DMS 273 (cell line): ENCODE measurements at regions not wholly inside any gene's neighbourhood (a gene's known extent, or its start where the extent isn't known, plus 50 kb on each side); places are given as distances from the start of the nearest gene placed in this dataset.

Source experiments
- DNase-seq: peaks from one replicate; lab custom pipeline; 2025; ENCODE audit not compliant: unreplicated experiment; lab: John Stamatoyannopoulos, UW

DNA sequence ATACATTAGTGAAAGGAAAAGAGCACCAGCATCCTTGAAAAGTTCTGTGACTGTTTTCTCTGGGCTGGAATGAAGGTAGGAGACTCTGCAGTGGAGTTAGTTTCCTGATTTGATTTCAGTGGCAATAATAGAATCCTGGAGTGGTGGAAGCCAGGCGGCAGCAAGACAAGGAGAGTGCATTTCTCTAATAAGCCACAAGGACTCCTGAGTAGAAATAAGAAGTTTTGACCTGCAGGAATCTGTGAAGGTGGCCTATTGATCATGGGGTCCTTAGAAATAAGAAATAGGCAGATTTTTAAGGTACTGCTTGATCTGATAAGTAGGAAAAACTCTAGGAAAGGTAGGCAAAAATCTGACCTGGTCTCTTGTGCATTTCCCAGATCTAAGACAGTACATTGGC is 68.4 kb upstream of the ELOVL5 start:
- no peak for DNase-seq

DNA sequence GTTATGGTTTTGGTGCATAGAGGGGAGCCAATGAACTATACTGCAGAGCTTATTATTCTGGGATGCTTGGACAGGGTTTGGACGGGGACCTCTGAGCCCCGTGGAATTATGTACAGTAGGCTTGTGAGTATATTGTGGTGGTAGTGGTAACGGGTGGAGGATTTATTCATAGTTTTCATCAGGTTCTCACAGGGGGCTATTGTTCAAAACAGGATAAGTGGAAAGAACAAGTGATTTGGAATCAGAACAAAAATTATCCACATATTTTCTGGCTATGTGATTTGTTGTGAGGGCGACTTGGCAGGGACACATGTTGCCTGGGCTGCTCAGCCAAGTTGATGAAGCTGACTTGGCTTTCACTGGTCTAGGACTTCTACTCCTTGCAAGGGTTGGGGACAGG is 64.6 kb upstream of the ELOVL5 start:
- DNase-seq = no peak

GRCh38 chr6:53412751-53413150 is 64.0 kb upstream of the ELOVL5 start:
- DNase-seq = no peak

DNA sequence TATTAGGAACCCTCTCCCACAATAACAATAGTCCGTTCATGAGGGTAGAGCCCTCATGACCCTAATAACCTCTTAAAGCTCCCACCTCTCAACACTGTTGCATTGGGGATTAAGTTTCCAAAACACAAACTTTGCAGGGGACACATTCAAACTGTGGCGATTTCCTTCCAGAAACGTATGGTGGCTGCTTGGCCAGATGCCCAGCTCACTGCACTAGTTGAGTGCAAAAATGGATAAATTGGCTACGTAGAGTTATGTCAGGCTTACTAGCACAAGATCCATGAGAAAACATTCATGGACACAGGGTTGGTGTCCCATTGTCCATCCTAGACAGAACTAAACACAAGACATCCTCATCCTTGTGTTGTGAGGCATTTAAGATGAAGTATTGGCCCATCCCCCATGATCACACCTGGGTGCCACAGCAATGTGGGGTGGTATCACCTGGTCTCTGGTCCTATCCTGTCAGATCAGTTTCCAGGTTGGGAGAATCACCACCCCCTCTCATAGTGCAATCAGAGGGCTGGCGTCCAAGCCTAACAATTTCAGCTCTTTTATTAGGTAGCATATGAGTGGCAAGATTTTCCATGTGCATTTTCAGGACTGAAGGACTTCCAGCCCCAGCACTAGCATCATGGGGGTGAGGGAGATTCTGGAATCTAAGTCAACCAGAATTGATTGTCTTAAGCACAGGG is 63.4 kb upstream of the ELOVL5 start:
- DNase-seq = no peak

GRCh38 chr6:53411451-53411850 is 62.7 kb upstream of the ELOVL5 start:
- DNase-seq = no peak

DNA sequence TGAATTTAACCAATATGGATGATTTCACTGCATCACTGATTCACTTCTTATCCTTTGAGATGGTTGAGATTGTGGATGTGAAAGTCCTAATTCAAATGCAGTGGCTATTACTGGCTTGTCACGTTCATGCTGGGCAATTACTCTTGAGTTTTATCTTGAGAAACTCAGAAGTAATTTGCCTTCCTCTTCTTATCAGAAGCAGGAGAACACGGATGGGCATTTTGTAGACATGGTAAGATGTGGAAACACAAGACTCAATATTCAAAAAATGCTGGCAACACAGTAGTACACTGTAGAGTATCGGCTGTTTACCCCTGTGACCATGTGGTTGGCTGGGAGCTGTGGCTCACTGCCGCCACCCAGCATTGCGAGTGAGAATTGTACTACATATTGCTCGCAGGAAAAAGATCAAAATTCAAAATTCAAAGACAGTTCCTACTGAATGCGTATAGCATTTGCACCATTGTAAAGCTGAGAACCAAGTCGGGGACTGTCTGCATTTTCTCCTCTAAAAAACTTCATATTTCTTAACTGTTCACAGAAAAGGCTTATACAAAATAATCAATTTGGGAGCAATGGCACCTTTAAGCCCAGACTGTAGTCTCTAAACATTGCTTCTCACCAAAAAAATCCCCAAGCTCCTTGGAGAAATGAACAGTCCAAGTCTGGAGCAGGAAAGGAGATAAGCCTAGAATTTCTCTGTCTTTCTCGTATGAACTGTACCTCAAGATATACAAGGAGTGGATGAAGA is 61.9 kb upstream of the ELOVL5 start:
- DNase-seq = peak; percentile 48

GRCh38 chr6:53408826-53409225 is 60.1 kb upstream of the ELOVL5 start:
- no peak for DNase-seq

GRCh38 chr6:53399027-53399344 is 50.2 kb upstream of the ELOVL5 start:
- DNase-seq = no peak

DNA sequence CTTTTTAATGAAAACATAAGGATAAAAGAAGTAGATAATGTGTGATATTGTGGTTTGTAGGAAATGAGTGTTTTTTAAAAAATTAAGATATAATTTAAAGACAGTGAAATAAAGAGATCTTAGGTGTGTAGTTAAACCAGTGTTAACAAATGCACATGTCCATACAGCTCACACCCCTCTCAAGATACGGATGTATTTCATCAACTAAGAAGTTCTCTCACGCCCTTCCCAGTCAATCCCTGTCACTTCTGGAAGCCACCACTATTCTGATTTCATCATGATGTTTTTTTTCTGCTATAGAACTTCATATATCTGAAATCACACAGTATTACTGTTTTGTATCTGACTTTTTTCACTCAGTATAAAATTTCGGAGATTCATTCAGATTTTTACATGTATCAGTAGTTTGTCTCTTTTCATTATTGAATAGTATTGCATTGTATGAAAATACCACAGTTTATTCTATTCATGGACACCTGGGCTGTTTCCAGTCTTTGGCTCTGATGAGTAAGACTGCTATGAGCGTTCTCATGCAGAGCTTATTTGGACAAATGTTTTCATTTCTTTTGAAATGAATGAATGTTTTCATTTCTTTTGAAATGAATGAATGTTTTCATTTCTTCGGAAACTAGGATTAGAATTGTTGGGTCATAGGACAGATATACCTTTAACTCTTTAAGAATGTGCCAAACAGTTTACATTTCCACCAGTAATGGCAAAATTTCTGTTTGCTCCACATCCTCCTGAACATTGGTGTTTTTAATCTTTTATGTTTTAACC is 49.7 kb upstream of the ELOVL5 start:
- DNase-seq = no peak
